WTC11 (cell line): ENCODE measurements at regions not wholly inside any gene's neighbourhood (a gene's known extent, or its start where the extent isn't known, plus 50 kb on each side); places are given as distances from the start of the nearest gene placed in this dataset.
"Not testable (repeated sequence)": the region's sequence is repeated elsewhere in the genome, so short reads cannot be mapped to it uniquely, and the experiment has no call there.

Experiments used
- ELF4 ChIP-seq: sonication (generic); formaldehyde crosslinking; IDR thresholded peaks from 2 replicates; pipeline ENCODE4 v1.8.1; 2022; ENCODE audit warnings: low read depth, mild to moderate bottlenecking, moderate library complexity, missing genetic modification reagents
- STAT6 ChIP-seq: sonication (generic); formaldehyde crosslinking; conservative IDR thresholded peaks from 2 replicates; pipeline ENCODE4 v1.8.1; 2023; ENCODE audit warnings: mild to moderate bottlenecking, low read depth, missing genetic modification reagents, moderate library complexity
- TF ChIP-seq, protein P1 (sequence below): fragments of 200-600 bp; IDR thresholded peaks from 2 replicates; pipeline ENCODE4 v1.8.0; 2022; ENCODE audit warnings: antibody characterized with exemption
- TF ChIP-seq, protein P2 (sequence below): sonication (generic); formaldehyde crosslinking; IDR thresholded peaks from 2 replicates; pipeline ENCODE4 v1.8.0; 2022; ENCODE audit warnings: mild to moderate bottlenecking, missing genetic modification reagents
- TF ChIP-seq, protein P3 (sequence below): sonication (generic); formaldehyde crosslinking; IDR thresholded peaks from 2 replicates; pipeline ENCODE4 v1.8.0; 2022; ENCODE audit warnings: mild to moderate bottlenecking, missing genetic modification reagents

GRCh38 chr5:40417046-40417810 is 262.5 kb upstream of the PTGER4 start:
- TF ChIP-seq, protein P1, sequence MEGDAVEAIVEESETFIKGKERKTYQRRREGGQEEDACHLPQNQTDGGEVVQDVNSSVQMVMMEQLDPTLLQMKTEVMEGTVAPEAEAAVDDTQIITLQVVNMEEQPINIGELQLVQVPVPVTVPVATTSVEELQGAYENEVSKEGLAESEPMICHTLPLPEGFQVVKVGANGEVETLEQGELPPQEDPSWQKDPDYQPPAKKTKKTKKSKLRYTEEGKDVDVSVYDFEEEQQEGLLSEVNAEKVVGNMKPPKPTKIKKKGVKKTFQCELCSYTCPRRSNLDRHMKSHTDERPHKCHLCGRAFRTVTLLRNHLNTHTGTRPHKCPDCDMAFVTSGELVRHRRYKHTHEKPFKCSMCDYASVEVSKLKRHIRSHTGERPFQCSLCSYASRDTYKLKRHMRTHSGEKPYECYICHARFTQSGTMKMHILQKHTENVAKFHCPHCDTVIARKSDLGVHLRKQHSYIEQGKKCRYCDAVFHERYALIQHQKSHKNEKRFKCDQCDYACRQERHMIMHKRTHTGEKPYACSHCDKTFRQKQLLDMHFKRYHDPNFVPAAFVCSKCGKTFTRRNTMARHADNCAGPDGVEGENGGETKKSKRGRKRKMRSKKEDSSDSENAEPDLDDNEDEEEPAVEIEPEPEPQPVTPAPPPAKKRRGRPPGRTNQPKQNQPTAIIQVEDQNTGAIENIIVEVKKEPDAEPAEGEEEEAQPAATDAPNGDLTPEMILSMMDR = not testable (repeated sequence)
- not testable (repeated sequence) for TF ChIP-seq ELF4 (CRISPR knock-in tag); STAT6
- TF ChIP-seq, protein P2, sequence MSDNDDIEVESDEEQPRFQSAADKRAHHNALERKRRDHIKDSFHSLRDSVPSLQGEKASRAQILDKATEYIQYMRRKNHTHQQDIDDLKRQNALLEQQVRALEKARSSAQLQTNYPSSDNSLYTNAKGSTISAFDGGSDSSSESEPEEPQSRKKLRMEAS (CRISPR knock-in tag) = not testable (repeated sequence)
- TF ChIP-seq, protein P3, sequence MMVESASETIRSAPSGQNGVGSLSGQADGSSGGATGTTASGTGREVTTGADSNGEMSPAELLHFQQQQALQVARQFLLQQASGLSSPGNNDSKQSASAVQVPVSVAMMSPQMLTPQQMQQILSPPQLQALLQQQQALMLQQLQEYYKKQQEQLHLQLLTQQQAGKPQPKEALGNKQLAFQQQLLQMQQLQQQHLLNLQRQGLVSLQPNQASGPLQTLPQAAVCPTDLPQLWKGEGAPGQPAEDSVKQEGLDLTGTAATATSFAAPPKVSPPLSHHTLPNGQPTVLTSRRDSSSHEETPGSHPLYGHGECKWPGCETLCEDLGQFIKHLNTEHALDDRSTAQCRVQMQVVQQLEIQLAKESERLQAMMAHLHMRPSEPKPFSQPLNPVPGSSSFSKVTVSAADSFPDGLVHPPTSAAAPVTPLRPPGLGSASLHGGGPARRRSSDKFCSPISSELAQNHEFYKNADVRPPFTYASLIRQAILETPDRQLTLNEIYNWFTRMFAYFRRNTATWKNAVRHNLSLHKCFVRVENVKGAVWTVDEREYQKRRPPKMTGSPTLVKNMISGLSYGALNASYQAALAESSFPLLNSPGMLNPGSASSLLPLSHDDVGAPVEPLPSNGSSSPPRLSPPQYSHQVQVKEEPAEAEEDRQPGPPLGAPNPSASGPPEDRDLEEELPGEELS = not testable (repeated sequence)
